HG03095 (cell line): ENCODE measurements at regions not wholly inside any gene's neighbourhood (a gene's known extent, or its start where the extent isn't known, plus 50 kb on each side); places are given as distances from the start of the nearest gene placed in this dataset.

Experiments
- ATAC-seq: cut with Tn5 transposase; IDR thresholded peaks from one replicate; pipeline ENCODE4 v1.9.1; 2021; ENCODE audit warnings: moderate library complexity; ENCODE audit not compliant: unreplicated experiment

- no peak for ATAC-seq
These were observed 347.3 kb downstream of the AACS start for GRCh38 chr12:125412506-125412905.

GRCh38 chr12:125417446-125417845 is 352.2 kb downstream of the AACS start:
- no peak for ATAC-seq

- no peak for ATAC-seq
These were observed 353.8 kb downstream of the AACS start for GRCh38 chr12:125418902-125419564.

- ATAC-seq: no peak
These were observed 359.7 kb downstream of the AACS start for GRCh38 chr12:125424909-125425308.

- no peak for ATAC-seq
These were observed 366.3 kb downstream of the AACS start for GRCh38 chr12:125431516-125431915.

- ATAC-seq: no peak
These were observed 368.9 kb downstream of the AACS start for GRCh38 chr12:125434131-125434530.

- ATAC-seq: peak; percentile 64
These were observed 369.8 kb downstream of the AACS start for GRCh38 chr12:125434936-125435443.

- no peak for ATAC-seq
These were observed 370.6 kb downstream of the AACS start for GRCh38 chr12:125435871-125436270.

- no peak for ATAC-seq
These were observed 371.5 kb downstream of the AACS start for GRCh38 chr12:125436686-125437085.

- no peak for ATAC-seq
These were observed 375.2 kb downstream of the AACS start for GRCh38 chr12:125440399-125440798.

- ATAC-seq: no peak
These were observed 378.1 kb downstream of the AACS start for GRCh38 chr12:125443341-125443740.

GRCh38 chr12:125451408-125451807 is 386.2 kb downstream of the AACS start:
- no peak for ATAC-seq

GRCh38 chr12:125453751-125454150 is 388.5 kb downstream of the AACS start:
- no peak for ATAC-seq

- no peak for ATAC-seq
These were observed 389.1 kb downstream of the AACS start for GRCh38 chr12:125454291-125454690.

GRCh38 chr12:125454786-125455480 is 389.7 kb downstream of the AACS start:
- ATAC-seq: no peak

- ATAC-seq: no peak
These were observed 390.3 kb downstream of the AACS start for GRCh38 chr12:125455556-125455955.

GRCh38 chr12:125458552-125459268 is 393.5 kb downstream of the AACS start:
- no peak for ATAC-seq

- no peak for ATAC-seq
These were observed 396.6 kb downstream of the AACS start for GRCh38 chr12:125461831-125462230.

- no peak for ATAC-seq
These were observed 398.2 kb downstream of the AACS start for GRCh38 chr12:125463386-125463785.

GRCh38 chr12:125467363-125467762 is 402.1 kb downstream of the AACS start:
- ATAC-seq: no peak

- ATAC-seq: no peak
These were observed 404.4 kb downstream of the AACS start for GRCh38 chr12:125469683-125470082.
